Astrocyte (in vitro differentiated cells and primary cell): ENCODE measurements at regions not wholly inside any gene's neighbourhood (a gene's known extent, or its start where the extent isn't known, plus 50 kb on each side); places are given as distances from the start of the nearest gene placed in this dataset.

Experiments used
- DNase-seq: peaks from one replicate; pipeline ENCODE4 v3.0.0-alpha.2; 2010; ENCODE audit warnings: low read depth
- FAIRE-seq: peaks from 2 replicates; lab custom pipeline; 2011; peaks lifted over from hg19 to GRCh38; lab: Jason Lieb, UNC
- H2AFZ ChIP-seq: 2 replicates; pipeline ENCODE4 v1.6.0; 2012; ENCODE audit warnings: low read depth, low read length, inconsistent platforms
- H3K27ac ChIP-seq: 2 replicates; pipeline ENCODE4 v1.5.1; 2011; ENCODE audit warnings: low read depth, low read length, inconsistent platforms
- H3K27me3 ChIP-seq: 2 replicates; pipeline ENCODE4 v1.6.0; 2011; ENCODE audit warnings: low read length, inconsistent platforms; ENCODE audit not compliant: insufficient read depth
- H3K36me3 ChIP-seq: 2 replicates; pipeline ENCODE4 v1.5.1; 2011; ENCODE audit warnings: low read length, inconsistent platforms; ENCODE audit not compliant: insufficient read depth
- H3K4me1 ChIP-seq: 2 replicates; pipeline ENCODE4 v1.5.1; 2011; ENCODE audit warnings: low read length, inconsistent platforms; ENCODE audit not compliant: insufficient read depth
- H3K4me2 ChIP-seq: 2 replicates; pipeline ENCODE4 v1.6.0; 2012; ENCODE audit warnings: low read length, inconsistent platforms
- H3K4me3 ChIP-seq: 2 replicates; pipeline ENCODE4 v1.5.1; 2011; ENCODE audit warnings: low read depth, mild to moderate bottlenecking, low read length, inconsistent platforms; ENCODE audit not compliant: insufficient read depth
- H3K79me2 ChIP-seq: 2 replicates; pipeline ENCODE4 v1.6.0; 2012; ENCODE audit warnings: mild to moderate bottlenecking, low read length, inconsistent platforms; ENCODE audit not compliant: insufficient read depth
- H3K9ac ChIP-seq: 2 replicates; pipeline ENCODE4 v1.6.0; 2012; ENCODE audit warnings: mild to moderate bottlenecking, low read length, inconsistent platforms
- H3K9me3 ChIP-seq: 2 replicates; pipeline ENCODE4 v1.5.1; 2012; ENCODE audit warnings: low read depth, mild to moderate bottlenecking, low read length, inconsistent platforms; ENCODE audit not compliant: insufficient read depth
- H4K20me1 ChIP-seq: 2 replicates; pipeline ENCODE4 v1.6.0; 2012; ENCODE audit warnings: low read length, inconsistent platforms; ENCODE audit not compliant: insufficient read depth
- H3K27ac Mint-ChIP-seq: one replicate; pipeline ENCODE4 v1.8.0; 2021; ENCODE audit warnings: mild to moderate bottlenecking, mixed read lengths; ENCODE audit not compliant: unreplicated experiment
- H3K27me3 Mint-ChIP-seq: one replicate; pipeline ENCODE4 v1.8.0; 2021; ENCODE audit warnings: low read depth, mixed read lengths; ENCODE audit not compliant: unreplicated experiment
- H3K36me3 Mint-ChIP-seq: one replicate; pipeline ENCODE4 v1.8.0; 2021; ENCODE audit warnings: low read depth, mixed read lengths; ENCODE audit not compliant: unreplicated experiment
- H3K4me1 Mint-ChIP-seq: one replicate; pipeline ENCODE4 v1.8.0; 2021; ENCODE audit warnings: low read depth, mixed read lengths; ENCODE audit not compliant: unreplicated experiment
- H3K4me3 Mint-ChIP-seq: one replicate; pipeline ENCODE4 v1.8.0; 2021; ENCODE audit warnings: mild to moderate bottlenecking, moderate library complexity, mixed read lengths; ENCODE audit not compliant: unreplicated experiment
- H3K9me3 Mint-ChIP-seq: one replicate; pipeline ENCODE4 v1.8.0; 2021; ENCODE audit warnings: mild to moderate bottlenecking, mixed read lengths; ENCODE audit not compliant: unreplicated experiment
- EZH2 ChIP-seq: IDR thresholded peaks from 2 replicates; pipeline ENCODE4 v1.6.1; 2012; ENCODE audit warnings: mild to moderate bottlenecking, low read length, inconsistent platforms; ENCODE audit not compliant: insufficient read depth
- TF ChIP-seq, protein P1 (sequence below): IDR thresholded peaks from 2 replicates; pipeline ENCODE4 v1.5.1; 2011; ENCODE audit warnings: low read depth, mild to moderate bottlenecking, inconsistent platforms, low read length, moderate library complexity; ENCODE audit not compliant: insufficient read depth

DNA sequence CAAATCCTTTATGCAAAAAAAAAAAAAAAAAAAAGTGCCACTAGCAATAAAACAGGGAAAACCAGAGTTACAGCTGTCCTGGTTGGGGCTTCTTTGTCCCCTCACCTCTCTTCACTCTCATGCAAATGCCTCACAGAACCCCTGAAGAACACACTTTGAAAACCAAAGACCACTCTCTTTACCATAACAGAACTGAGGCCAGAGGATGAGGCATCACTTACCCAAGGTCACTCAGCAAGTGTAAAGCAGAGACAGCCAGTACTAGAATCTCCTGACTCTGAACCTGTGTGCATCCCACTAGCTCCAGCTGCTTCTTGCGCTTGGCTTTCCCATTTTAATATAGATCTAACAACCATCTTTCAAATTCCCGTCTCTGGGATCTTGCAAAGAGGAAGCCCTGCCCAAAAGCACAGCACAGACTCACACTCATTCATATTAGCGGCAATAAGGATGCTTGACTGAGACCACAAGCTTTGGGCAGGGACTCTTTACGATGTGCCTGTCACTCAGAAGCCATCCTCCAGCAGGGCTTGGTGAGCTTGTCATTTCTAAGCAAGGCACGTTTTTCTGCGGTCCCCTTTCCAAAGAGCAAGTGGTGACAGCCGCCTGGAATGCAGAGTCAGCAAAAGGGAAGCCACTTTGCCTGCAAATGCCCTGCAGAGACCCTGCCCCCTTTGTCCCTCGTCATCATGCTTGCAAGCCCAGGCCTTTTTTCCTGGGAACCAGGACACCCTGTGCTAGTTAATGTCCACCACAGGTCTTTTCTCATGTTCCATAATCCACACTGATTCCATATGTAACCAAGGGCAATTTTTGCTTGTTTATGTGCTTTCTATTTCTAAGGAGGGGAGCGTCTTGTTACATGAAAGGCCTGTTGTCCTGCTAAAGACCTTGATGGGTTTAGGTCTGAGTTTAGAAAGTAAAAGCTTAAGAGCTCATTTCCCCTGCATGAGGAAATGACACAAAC is 76.5 kb upstream of the NFIA start:
- TF ChIP-seq, protein P1, sequence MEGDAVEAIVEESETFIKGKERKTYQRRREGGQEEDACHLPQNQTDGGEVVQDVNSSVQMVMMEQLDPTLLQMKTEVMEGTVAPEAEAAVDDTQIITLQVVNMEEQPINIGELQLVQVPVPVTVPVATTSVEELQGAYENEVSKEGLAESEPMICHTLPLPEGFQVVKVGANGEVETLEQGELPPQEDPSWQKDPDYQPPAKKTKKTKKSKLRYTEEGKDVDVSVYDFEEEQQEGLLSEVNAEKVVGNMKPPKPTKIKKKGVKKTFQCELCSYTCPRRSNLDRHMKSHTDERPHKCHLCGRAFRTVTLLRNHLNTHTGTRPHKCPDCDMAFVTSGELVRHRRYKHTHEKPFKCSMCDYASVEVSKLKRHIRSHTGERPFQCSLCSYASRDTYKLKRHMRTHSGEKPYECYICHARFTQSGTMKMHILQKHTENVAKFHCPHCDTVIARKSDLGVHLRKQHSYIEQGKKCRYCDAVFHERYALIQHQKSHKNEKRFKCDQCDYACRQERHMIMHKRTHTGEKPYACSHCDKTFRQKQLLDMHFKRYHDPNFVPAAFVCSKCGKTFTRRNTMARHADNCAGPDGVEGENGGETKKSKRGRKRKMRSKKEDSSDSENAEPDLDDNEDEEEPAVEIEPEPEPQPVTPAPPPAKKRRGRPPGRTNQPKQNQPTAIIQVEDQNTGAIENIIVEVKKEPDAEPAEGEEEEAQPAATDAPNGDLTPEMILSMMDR, result no peak
- no peak for TF ChIP-seq EZH2
- DNase-seq (no peak), FAIRE-seq (no peak)
- Mint-ChIP-seq H3K9me3 (no peaks in the 10 kb centered on the region), H3K4me1 (no peaks in the 10 kb centered on the region), H3K4me3 (no peak overlapping the region), H3K27ac (no peak overlapping the region), H3K27me3 (peaks cover 40% of the 10 kb centered on the region), H3K36me3 (no peaks in the 10 kb centered on the region)
- Histone ChIP-seq H2AFZ (no peak overlapping the region), H3K9ac (no peak overlapping the region), H3K27me3 (peaks cover 10% of the 10 kb centered on the region), H3K4me2 (no peak overlapping the region), H3K36me3 (no peaks in the 10 kb centered on the region), H3K4me3 (no peak overlapping the region), H3K9me3 (no peaks in the 10 kb centered on the region), H4K20me1 (no peaks in the 10 kb centered on the region), H3K4me1 (no peaks in the 10 kb centered on the region), H3K79me2 (no peaks in the 10 kb centered on the region), H3K27ac (no peak overlapping the region)

DNA sequence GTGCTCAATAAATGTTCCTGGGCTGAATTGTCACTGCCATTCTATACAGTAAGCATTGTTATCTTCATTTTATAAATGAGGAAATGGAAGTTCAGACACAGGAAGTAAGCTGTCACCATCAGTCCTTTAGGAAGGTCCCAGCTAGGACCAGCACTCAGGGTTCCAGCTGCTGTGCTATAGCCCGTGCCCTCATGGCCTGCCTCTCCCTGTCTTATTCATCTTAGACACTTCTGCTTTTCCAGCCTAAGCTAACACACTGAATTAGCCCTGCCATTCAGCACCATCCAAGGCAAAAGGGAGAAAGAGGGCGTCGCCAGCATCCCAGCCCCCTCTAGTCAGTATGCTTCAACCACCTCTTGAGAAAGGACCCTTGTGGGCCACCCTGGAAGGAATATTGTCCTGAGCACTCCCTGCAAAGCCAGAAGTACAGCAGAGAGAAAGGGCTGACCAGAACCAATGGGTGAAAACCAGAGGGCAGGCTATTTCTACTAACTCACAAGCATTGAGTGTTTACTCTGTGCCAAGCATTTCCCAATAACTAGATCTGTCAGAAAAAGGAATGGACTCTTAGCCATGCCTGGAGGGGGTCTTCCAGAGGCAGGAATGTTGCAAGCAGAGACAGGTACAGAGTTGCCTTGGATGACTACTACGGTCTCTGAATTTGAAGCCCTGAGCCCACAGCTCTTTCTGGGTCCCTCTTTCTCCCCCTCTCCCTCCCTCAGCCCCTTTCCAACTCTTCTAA is 77.9 kb upstream of the NFIA start:
- FAIRE-seq, result no peak
- Histone ChIP-seq H3K9ac (no peak overlapping the region), H3K27me3 (peaks cover 10% of the 10 kb centered on the region), H4K20me1 (no peaks in the 10 kb centered on the region), H2AFZ (no peak overlapping the region), H3K36me3 (no peaks in the 10 kb centered on the region), H3K27ac (no peak overlapping the region), H3K4me1 (no peaks in the 10 kb centered on the region), H3K79me2 (no peaks in the 10 kb centered on the region), H3K4me2 (no peak overlapping the region), H3K9me3 (no peaks in the 10 kb centered on the region), H3K4me3 (no peak overlapping the region)
- Mint-ChIP-seq H3K9me3 (no peaks in the 10 kb centered on the region), H3K4me3 (no peak overlapping the region), H3K27ac (no peak overlapping the region), H3K36me3 (no peaks in the 10 kb centered on the region), H3K4me1 (no peaks in the 10 kb centered on the region), H3K27me3 (peaks cover 38% of the 10 kb centered on the region)
- TF ChIP-seq, protein P1, result no peak
- no peak for TF ChIP-seq EZH2
- DNase-seq, result no peak
